Activated CD4-positive, alpha-beta T cell treated with anti-CD3 and anti-CD28 coated beads for 36 hours (primary cell): ENCODE measurements at regions not wholly inside any gene's neighbourhood (a gene's known extent, or its start where the extent isn't known, plus 50 kb on each side); places are given as distances from the start of the nearest gene placed in this dataset.
"Not testable (repeated sequence)": the region's sequence is repeated elsewhere in the genome, so short reads cannot be mapped to it uniquely, and the experiment has no call there.

Source experiments
- ATAC-seq: fragments of 200-7000 bp; cut with Tn5 transposase; one replicate; pipeline ENCODE4 v1.10.0; 2021; ENCODE audit warnings: mild to moderate bottlenecking, moderate library complexity
- CTCF ChIA-PET: fragments of 350-600 bp; sonication (Branson Sonifier 250); formaldehyde crosslinking; loops from one replicate; lab custom pipeline; 2021; ENCODE audit warnings: antibody characterized with exemption; lab: Charles Lee
- POLR2A ChIA-PET: fragments of 350-600 bp; sonication (Branson Sonifier 250); formaldehyde crosslinking; loops from one replicate; lab custom pipeline; 2021; ENCODE audit warnings: antibody characterized with exemption, inconsistent platforms; lab: Charles Lee
- DNase-seq: peaks from one replicate; pipeline ENCODE4 v3.0.0-alpha.2; 2020
- H3K27ac Mint-ChIP-seq: one replicate; pipeline ENCODE4 v1.8.0; 2021; ENCODE audit warnings: mixed read lengths
- H3K27me3 Mint-ChIP-seq: one replicate; pipeline ENCODE4 v1.8.0; 2021; ENCODE audit warnings: mixed read lengths
- H3K36me3 Mint-ChIP-seq: one replicate; pipeline ENCODE4 v1.8.0; 2021; ENCODE audit warnings: low read depth, mixed read lengths
- H3K4me1 Mint-ChIP-seq: one replicate; pipeline ENCODE4 v1.8.0; 2021; ENCODE audit warnings: mixed read lengths
- H3K4me3 Mint-ChIP-seq: one replicate; pipeline ENCODE4 v1.8.0; 2021; ENCODE audit warnings: mild to moderate bottlenecking, moderate library complexity, mixed read lengths
- H3K9me3 Mint-ChIP-seq: one replicate; pipeline ENCODE4 v1.8.0; 2021; ENCODE audit warnings: low read depth, mixed read lengths
- intact Hi-C, 2 experiments: fragments of 100-400 bp; cut with DNase I in 1 of 2; cut with micrococcal nuclease in 1 of 2; formaldehyde crosslinking; loops; one replicate each; pipeline versions ENCODE4 v1.14.2 to v1.15.1; 2022 to 2024; cut with DNase I, micrococcal nuclease

DNA sequence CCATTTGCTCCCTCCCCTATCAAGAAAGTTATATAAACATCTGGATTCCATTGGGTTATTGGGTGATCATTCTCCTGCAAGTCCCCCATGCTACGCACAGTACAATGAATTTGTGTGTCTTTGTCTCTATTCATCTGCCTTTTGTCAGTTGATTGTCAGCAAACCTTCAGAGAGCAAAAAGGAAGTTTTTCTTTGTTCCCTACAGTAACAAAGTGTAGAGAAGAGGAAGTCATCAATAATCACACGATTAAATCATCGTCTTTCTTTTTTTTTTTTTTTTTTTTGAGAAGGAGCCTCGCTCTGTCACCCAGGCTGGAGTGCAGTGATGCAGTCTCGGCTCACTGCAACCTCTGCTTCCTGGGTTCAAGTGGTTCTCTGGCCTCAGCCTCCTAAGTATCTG, 239.2 kb downstream of the FAM43A start:
- ATAC-seq, H3K36me3 Mint-ChIP-seq, H3K4me3 Mint-ChIP-seq, H3K4me1 Mint-ChIP-seq, DNase-seq, intact Hi-C loops, POLR2A ChIA-PET, H3K27ac Mint-ChIP-seq, H3K9me3 Mint-ChIP-seq, CTCF ChIA-PET: not testable (repeated sequence)
- peaks cover 13% of the 10 kb centered on the region for H3K27me3 Mint-ChIP-seq

DNA sequence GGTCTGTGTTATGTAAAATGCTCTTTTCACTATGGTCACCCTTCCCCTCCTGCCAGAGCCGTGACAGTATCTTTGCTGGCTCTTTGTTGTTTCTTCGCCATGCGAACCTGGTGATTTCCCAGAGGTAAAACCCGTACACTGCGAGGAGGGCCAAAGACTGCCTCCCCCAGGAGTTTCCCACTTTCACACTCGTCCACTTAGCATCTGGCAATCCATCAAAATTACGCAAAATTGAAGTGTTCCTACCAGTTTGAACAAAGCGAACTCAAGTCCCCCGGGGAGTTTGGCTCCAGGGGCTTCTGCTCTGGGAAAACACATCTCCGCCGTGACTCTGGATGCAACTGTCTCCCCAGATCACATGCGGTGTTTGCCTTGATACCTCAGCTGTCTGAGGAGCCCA, 239.9 kb downstream of the FAM43A start:
- DNase-seq = no peak
- peaks cover 10% of the 10 kb centered on the region for H3K27me3 Mint-ChIP-seq
- no peaks in the 10 kb centered on the region for H3K9me3 Mint-ChIP-seq
- H3K36me3 Mint-ChIP-seq = no peaks in the 10 kb centered on the region
- POLR2A ChIA-PET = no interaction called here
- no peak overlapping the region for H3K27ac Mint-ChIP-seq
- H3K4me1 Mint-ChIP-seq = no peaks in the 10 kb centered on the region
- no peak for ATAC-seq
- CTCF ChIA-PET = interaction anchor here (0.7 kb wide), 1 partner anchor 72 kb away, joined by 3 read pairs; no protein-coding TSS in a partner anchor
- H3K4me3 Mint-ChIP-seq = no peak overlapping the region
- intact Hi-C loops = no loop called here

DNA sequence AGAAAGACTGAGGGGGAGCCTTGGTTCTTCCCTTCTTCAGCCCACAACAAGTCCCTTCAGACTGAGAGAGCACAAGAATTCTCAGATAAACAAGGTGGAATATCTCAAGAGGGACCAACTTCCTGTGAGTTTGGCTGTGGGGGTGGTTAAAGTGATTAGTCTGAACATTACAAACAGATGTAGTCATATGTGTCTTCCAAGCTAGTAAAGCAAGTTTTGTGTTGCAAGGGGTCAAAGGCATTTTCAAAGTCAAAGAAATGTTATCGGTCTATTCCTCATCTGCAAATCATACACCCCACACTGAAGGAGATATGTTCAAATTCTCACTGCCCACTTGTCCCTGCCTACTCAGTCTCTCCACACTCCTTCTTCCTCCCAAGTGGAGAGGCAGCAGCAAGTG, 242.5 kb downstream of the FAM43A start:
- intact Hi-C loops = no loop called here

DNA sequence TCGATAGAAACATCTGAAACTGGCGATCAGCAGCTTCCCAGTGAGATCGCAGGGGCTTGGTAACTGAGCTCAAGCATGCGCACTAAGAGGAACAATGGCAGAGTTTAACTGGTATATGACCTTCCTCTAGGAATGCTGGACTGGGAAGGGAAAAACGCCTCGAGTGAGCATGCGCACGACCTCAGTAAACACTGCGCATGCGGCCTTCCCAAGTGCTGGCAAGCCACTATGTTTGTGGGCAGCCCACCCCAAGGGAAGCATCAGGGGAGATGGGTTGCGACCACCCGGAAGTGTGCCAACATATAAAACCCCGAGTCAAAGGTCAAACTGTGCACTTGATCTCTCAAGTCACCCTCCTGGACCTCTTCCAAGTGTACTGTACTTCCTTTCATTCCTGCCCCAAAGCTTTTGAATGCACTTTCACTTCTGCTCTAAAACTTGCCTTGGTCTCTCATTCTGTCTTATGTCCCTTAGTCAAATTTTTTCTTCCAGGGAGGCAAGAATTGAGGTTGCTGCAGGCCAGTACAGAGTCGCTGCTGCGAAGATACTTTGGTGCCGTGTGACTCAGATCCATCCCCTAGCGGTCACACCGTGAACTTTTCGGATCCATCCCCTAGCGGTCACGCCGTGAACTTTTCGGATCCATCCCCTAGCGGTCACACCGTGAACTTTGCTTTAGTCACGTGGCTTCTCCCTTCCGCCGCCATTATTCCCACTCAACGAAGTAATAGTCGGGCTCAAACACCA, 243.3 kb downstream of the FAM43A start:
- POLR2A ChIA-PET = interaction anchor here (0.6 kb wide), 1 partner anchor 211 kb away, joined by 4 read pairs; no protein-coding TSS in a partner anchor
- ATAC-seq = no peak
- peak; percentile 25 for DNase-seq

More for the DNA sequence above, 242.5 kb downstream of the FAM43A start:
- no peak overlapping the region for H3K27ac Mint-ChIP-seq
- H3K36me3 Mint-ChIP-seq = no peaks in the 10 kb centered on the region
- CTCF ChIA-PET = interaction anchor here (0.6 kb wide), 1 partner anchor 58 kb away, joined by 4 read pairs; no protein-coding TSS in a partner anchor
- POLR2A ChIA-PET = no interaction called here
- no peak overlapping the region for H3K4me3 Mint-ChIP-seq
- no peak for DNase-seq
- H3K27me3 Mint-ChIP-seq = peaks cover 12% of the 10 kb centered on the region
- no peaks in the 10 kb centered on the region for H3K4me1 Mint-ChIP-seq
- ATAC-seq = no peak
- no peaks in the 10 kb centered on the region for H3K9me3 Mint-ChIP-seq

DNA sequence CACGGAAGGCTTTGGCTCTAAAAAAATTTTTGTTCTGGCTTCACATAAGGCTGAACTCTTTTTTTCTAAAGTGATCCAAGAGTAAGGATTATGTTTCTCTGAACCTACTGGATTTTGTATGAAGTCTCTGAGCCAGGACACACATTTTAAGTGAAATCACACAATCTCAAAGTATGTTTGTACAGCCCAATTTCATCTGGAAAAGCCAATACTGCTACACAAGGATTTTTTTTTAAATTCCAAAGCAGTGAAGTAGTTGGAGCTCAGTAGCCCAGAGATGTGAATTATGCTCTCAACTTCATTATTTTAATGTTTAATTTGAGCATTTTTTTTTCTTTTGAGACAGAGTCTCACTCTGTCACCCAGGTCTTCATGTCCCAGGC, 243.9 kb downstream of the FAM43A start:
- DNase-seq = no peak
- ChIA-PET POLR2A (interaction anchor here (0.6 kb wide), 1 partner anchor 212 kb away, joined by 4 read pairs; no protein-coding TSS in a partner anchor), CTCF (interaction anchor here (0.6 kb wide), 1 partner anchor 365 kb away, joined by 3 read pairs; no protein-coding TSS in a partner anchor)

More for the DNA sequence above, 243.3 kb downstream of the FAM43A start:
- Mint-ChIP-seq H3K27ac (no peak overlapping the region), H3K9me3 (no peaks in the 10 kb centered on the region), H3K4me1 (no peaks in the 10 kb centered on the region), H3K36me3 (no peaks in the 10 kb centered on the region), H3K4me3 (no peak overlapping the region), H3K27me3 (peaks cover 12% of the 10 kb centered on the region)
- CTCF ChIA-PET = interaction anchor here (0.6 to 0.7 kb wide), 3 partner anchors 59 to 268 kb away, joined by 3 to 4 read pairs (median 3); no protein-coding TSS in a partner anchor
- intact Hi-C loops = no loop called here

DNA sequence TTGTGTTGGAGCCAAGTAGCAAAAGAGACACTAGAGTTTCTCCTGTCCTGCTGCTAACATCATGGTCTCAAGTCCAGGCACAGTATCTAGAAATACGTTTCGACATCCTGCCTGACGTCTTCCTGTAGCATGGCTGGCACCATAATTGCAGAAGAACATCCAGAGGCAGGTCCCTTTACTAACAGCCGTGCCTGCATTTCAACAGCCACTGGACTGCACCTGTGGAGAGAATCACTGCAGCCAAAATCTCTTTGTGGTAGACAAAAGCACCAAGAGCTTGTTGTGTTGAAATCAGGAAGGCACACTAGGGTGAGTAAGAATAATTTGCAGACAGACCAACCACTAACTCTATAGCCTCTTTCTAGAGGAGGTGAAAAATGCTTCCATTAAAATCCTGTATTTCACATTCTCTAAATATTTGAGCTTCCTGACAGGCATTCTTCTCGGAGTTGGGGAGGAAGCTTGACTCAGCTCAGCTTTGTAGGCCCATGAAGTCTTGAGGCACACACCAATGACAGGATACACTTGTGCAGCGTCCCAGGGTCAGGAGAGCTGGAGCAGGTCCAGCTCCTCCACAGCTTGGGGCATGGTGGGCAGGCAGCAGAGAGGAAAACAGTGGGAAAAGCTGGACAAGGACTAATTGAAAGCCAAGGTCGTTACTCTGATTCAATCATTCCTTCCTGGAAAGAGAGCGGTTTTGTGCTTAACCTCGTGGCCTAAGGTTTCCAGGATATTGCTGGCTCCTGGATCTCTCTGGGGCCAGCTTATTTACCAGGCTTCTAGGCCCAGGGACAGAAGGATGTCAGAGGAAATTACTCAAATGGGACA, 244.9 kb downstream of the FAM43A start:
- ChIA-PET CTCF (interaction anchor here (0.9 kb wide), 1 partner anchor 32 kb away, joined by 3 read pairs; no protein-coding TSS in a partner anchor), POLR2A (no interaction called here)
- H3K4me3 Mint-ChIP-seq = no peak overlapping the region
- intact Hi-C loops = no loop called here
- H3K27ac Mint-ChIP-seq = no peak overlapping the region
- no peaks in the 10 kb centered on the region for H3K4me1 Mint-ChIP-seq
- H3K9me3 Mint-ChIP-seq = no peaks in the 10 kb centered on the region
- ATAC-seq (no peak), DNase-seq (no peak)
- H3K36me3 Mint-ChIP-seq = no peaks in the 10 kb centered on the region
- peaks cover 7% of the 10 kb centered on the region for H3K27me3 Mint-ChIP-seq

More for the DNA sequence above, 243.9 kb downstream of the FAM43A start:
- Mint-ChIP-seq H3K4me3 (no peak overlapping the region), H3K4me1 (no peaks in the 10 kb centered on the region), H3K9me3 (no peaks in the 10 kb centered on the region), H3K36me3 (no peaks in the 10 kb centered on the region), H3K27ac (no peak overlapping the region), H3K27me3 (peaks cover 12% of the 10 kb centered on the region)
- ATAC-seq = no peak
- intact Hi-C loops = no loop called here

DNA sequence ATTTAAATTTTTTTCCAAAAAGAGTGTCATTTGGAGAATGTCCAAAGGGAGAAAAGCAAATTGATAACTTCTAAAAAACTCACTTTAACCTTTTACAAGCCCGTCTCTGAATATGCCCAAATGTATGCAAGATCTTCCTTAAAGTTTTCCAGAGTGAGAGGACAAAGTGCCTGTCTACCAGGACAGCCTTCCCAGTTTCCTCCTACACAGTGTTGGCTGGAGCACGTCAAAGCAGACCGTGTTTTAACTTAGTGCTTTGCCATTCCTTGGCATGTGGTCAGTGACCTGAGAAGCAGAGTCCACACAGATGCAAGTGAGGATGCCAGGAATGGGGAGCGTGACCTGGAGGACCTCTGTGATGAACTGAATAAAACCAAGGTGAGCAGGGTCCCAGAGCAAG, 245.7 kb downstream of the FAM43A start:
- H3K9me3 Mint-ChIP-seq = no peaks in the 10 kb centered on the region
- no peak overlapping the region for H3K27ac Mint-ChIP-seq
- DNase-seq (no peak), ATAC-seq (no peak)
- CTCF ChIA-PET = interaction anchor here (0.9 kb wide), 1 partner anchor 31 kb away, joined by 3 read pairs; no protein-coding TSS in a partner anchor
- POLR2A ChIA-PET = no interaction called here
- H3K36me3 Mint-ChIP-seq = no peaks in the 10 kb centered on the region
- H3K27me3 Mint-ChIP-seq = peaks cover 7% of the 10 kb centered on the region
- no peak overlapping the region for H3K4me3 Mint-ChIP-seq
- H3K4me1 Mint-ChIP-seq = no peaks in the 10 kb centered on the region
- intact Hi-C loops = no loop called here

DNA sequence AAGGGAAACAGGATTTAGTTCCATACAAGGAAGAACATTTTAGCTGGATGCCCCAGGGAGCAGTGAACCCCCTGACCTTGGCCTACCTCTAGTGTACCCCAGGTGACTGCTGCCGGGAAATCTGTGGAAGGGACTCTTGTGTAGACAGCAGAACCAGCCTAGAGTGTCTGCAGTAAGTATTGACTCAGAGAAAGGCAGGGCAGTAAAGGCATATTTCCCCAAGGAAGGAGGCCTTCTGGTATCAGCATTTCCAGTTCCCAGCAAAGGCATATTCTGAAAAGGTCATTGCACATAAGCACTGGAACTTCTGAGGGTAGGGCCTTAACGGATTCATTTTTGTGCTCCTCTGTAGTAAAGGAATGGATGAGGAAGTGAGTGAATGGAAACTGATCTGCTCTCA, 246.2 kb downstream of the FAM43A start:
- POLR2A ChIA-PET = no interaction called here
- no peaks in the 10 kb centered on the region for H3K4me1 Mint-ChIP-seq
- no peaks in the 10 kb centered on the region for H3K36me3 Mint-ChIP-seq
- H3K4me3 Mint-ChIP-seq = no peak overlapping the region
- intact Hi-C loops = no loop called here
- CTCF ChIA-PET = no interaction called here
- H3K27me3 Mint-ChIP-seq = peaks cover 7% of the 10 kb centered on the region
- ATAC-seq (no peak), DNase-seq (no peak)
- no peaks in the 10 kb centered on the region for H3K9me3 Mint-ChIP-seq
- H3K27ac Mint-ChIP-seq = no peak overlapping the region

DNA sequence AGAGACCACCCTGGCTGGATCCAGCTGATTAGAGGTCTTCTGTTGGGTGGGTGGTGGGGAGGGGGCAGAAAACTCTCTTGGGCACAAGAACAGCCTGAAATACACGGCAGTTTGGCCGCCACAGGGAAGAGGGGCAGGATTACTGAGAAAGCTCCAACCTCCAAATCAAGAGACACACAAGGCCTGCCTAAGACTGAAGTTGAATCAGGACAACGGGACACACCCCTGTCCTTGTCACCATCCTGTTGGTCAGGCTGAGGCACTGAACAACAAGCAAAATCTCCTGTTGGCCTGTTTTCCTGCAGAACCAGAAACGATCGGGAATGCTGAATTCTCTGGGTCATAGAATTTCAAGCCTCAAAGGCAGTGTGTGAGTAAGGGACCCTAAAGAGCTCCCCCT, 247.8 kb downstream of the FAM43A start:
- Mint-ChIP-seq H3K27me3 (peaks cover 2% of the 10 kb centered on the region), H3K36me3 (no peaks in the 10 kb centered on the region), H3K9me3 (no peaks in the 10 kb centered on the region), H3K4me3 (no peak overlapping the region), H3K4me1 (no peaks in the 10 kb centered on the region), H3K27ac (no peak overlapping the region)
- DNase-seq (no peak), ATAC-seq (no peak)
- POLR2A ChIA-PET = no interaction called here
- intact Hi-C loops = no loop called here
- CTCF ChIA-PET = interaction anchor here (0.8 kb wide), 1 partner anchor 301 kb away, joined by 3 read pairs; no protein-coding TSS in a partner anchor

DNA sequence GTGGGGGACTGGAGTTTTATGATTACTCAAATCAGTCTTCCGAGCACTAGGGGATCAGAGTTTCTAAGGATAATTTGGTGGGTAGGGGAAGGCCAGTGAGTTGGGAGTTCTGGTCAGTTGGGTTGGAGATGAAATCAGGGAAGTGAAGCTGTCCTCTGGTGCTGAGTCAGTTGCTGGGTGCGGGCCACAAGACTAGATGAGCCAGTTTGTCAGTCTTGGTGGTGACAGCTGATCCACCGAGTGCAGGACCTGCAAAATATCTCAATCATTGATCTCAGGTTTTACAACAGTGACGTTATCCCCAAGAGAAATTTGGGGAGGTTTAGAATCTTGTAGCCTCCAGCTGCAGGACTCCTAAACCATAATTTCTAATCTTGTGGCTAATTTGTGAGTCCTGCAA, 249.4 kb downstream of the FAM43A start:
- no peak overlapping the region for H3K4me3 Mint-ChIP-seq
- DNase-seq (no peak), ATAC-seq (no peak)
- ChIA-PET POLR2A (no interaction called here), CTCF (interaction anchor here (0.7 to 1.5 kb wide), 3 partner anchors 134 to 394 kb away, joined by 3 read pairs; no protein-coding TSS in a partner anchor)
- no peaks in the 10 kb centered on the region for H3K36me3 Mint-ChIP-seq
- H3K27ac Mint-ChIP-seq = no peak overlapping the region
- intact Hi-C loops = no loop called here
- no peaks in the 10 kb centered on the region for H3K9me3 Mint-ChIP-seq
- H3K27me3 Mint-ChIP-seq = peaks cover 2% of the 10 kb centered on the region
- no peaks in the 10 kb centered on the region for H3K4me1 Mint-ChIP-seq

DNA sequence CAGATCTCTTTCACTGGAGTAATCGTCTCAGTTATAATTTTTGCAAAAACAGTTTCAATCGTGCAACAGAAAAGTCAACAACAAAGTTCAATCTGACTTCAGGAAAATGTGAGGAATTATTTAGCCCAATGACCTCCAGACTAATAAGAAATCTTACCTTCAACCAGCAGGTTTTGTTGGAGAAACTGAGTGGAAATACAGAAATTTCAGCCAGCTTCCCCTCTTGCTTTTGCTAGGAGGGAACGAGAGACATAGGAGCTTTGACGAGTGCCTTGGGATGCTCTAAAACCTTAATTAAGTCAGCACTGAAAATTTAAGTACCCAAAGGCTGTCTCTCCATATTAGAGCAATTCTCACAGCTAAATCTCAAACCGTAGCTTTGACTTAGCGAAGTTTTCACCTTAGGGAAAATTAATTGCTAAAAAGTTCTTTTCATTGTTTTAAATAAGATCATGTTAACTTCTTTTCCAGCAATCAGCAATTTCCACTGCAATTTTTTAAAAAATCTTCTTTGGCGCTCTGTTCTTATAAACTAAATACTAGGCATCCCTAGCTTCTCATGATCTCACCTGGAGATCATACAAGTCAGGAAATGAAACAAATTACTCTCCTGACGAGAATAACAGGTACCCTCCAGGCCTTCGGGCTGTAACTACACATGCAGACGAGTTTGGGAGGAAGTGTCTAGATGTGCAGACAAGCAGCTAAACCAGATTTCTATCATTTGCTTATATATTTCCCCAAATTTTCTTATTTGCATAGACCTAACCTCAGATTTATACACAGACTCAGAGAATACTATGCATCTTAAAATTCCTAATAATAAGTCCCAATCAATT, 250.2 kb downstream of the FAM43A start:
- intact Hi-C loops = no loop called here
- peaks cover 2% of the 10 kb centered on the region for H3K27me3 Mint-ChIP-seq
- ATAC-seq (no peak), DNase-seq (no peak)
- H3K9me3 Mint-ChIP-seq = no peaks in the 10 kb centered on the region
- no peak overlapping the region for H3K27ac Mint-ChIP-seq
- ChIA-PET POLR2A (no interaction called here), CTCF (interaction anchor here (0.7 to 1.5 kb wide), 2 partner anchors 133 to 170 kb away, joined by 3 read pairs; no protein-coding TSS in a partner anchor)
- no peaks in the 10 kb centered on the region for H3K4me1 Mint-ChIP-seq
- no peaks in the 10 kb centered on the region for H3K36me3 Mint-ChIP-seq
- no peak overlapping the region for H3K4me3 Mint-ChIP-seq
